OCI-LY3 (cell line): ENCODE measurements at regions not wholly inside any gene's neighbourhood (a gene's known extent, or its start where the extent isn't known, plus 50 kb on each side); places are given as distances from the start of the nearest gene placed in this dataset.
"Not testable (repeated sequence)": the region's sequence is repeated elsewhere in the genome, so short reads cannot be mapped to it uniquely, and the experiment has no call there.

Source experiments
- EZH2phosphoT487 ChIP-seq: fragments of 200-600 bp; shearing (Covaris generic); IDR thresholded peaks from 2 replicates; pipeline ENCODE4 v1.6.1; 2018; ENCODE audit warnings: antibody characterized with exemption, mixed run types, low read depth
- TF ChIP-seq, protein P1 (sequence below): fragments of 200-600, 300-600 bp; sonication (generic); IDR thresholded peaks from 2 replicates; pipeline ENCODE4 v1.5.1; 2014; ENCODE audit warnings: antibody characterized with exemption, low read length, low read depth

GRCh38 chr22:23446194-23446593 lies 133.9 kb downstream of the IGLL1 start:
- TF ChIP-seq, protein P1, sequence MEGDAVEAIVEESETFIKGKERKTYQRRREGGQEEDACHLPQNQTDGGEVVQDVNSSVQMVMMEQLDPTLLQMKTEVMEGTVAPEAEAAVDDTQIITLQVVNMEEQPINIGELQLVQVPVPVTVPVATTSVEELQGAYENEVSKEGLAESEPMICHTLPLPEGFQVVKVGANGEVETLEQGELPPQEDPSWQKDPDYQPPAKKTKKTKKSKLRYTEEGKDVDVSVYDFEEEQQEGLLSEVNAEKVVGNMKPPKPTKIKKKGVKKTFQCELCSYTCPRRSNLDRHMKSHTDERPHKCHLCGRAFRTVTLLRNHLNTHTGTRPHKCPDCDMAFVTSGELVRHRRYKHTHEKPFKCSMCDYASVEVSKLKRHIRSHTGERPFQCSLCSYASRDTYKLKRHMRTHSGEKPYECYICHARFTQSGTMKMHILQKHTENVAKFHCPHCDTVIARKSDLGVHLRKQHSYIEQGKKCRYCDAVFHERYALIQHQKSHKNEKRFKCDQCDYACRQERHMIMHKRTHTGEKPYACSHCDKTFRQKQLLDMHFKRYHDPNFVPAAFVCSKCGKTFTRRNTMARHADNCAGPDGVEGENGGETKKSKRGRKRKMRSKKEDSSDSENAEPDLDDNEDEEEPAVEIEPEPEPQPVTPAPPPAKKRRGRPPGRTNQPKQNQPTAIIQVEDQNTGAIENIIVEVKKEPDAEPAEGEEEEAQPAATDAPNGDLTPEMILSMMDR: not testable (repeated sequence)
- not testable (repeated sequence) for TF ChIP-seq EZH2phosphoT487
